NCI-H128 (cell line): ENCODE measurements at regions not wholly inside any gene's neighbourhood (a gene's known extent, or its start where the extent isn't known, plus 50 kb on each side); places are given as distances from the start of the nearest gene placed in this dataset.
"Not testable (repeated sequence)": the region's sequence is repeated elsewhere in the genome, so short reads cannot be mapped to it uniquely, and the experiment has no call there.

Source experiments
- DNase-seq: peaks from one replicate; lab custom pipeline; 2025; ENCODE audit not compliant: unreplicated experiment; lab: John Stamatoyannopoulos, UW

GRCh38 chr10:84921701-84922100 lies 593.3 kb downstream of the CCSER2 start:
- no peak for DNase-seq

GRCh38 chr10:84924131-84924530 lies 595.7 kb downstream of the CCSER2 start:
- no peak for DNase-seq

GRCh38 chr10:84925495-84925894 lies 597.1 kb downstream of the CCSER2 start:
- DNase-seq = no peak

- DNase-seq = no peak
Measured at GRCh38 chr10:84933402-84933801, 605.0 kb downstream of the CCSER2 start.

- DNase-seq = no peak
Measured at GRCh38 chr10:84935772-84936171, 607.4 kb downstream of the CCSER2 start.

GRCh38 chr10:84938117-84938905 lies 609.9 kb downstream of the CCSER2 start:
- no peak for DNase-seq

GRCh38 chr10:84943541-84943940 lies 615.2 kb downstream of the CCSER2 start:
- no peak for DNase-seq

GRCh38 chr10:84944187-84944586 lies 615.8 kb downstream of the CCSER2 start:
- DNase-seq = no peak

GRCh38 chr10:84945791-84946190 lies 617.4 kb downstream of the CCSER2 start:
- DNase-seq = no peak

- peak; percentile 80 for DNase-seq
Measured at GRCh38 chr10:84946904-84947303, 618.5 kb downstream of the CCSER2 start.

GRCh38 chr10:84948644-84949043 lies 620.3 kb downstream of the CCSER2 start:
- no peak for DNase-seq

GRCh38 chr10:84951616-84952015 lies 623.2 kb downstream of the CCSER2 start:
- DNase-seq = no peak

- DNase-seq = no peak
Measured at GRCh38 chr10:84957427-84957826, 629.0 kb downstream of the CCSER2 start.

- no peak for DNase-seq
Measured at GRCh38 chr10:84965468-84965867, 637.1 kb downstream of the CCSER2 start.

GRCh38 chr10:84966708-84967441 lies 638.5 kb downstream of the CCSER2 start:
- no peak for DNase-seq

GRCh38 chr10:84969297-84969696 lies 640.9 kb downstream of the CCSER2 start:
- not testable (repeated sequence) for DNase-seq

GRCh38 chr10:84987039-84987438 lies 658.6 kb downstream of the CCSER2 start:
- no peak for DNase-seq

- no peak for DNase-seq
Measured at GRCh38 chr10:84988011-84988410, 659.6 kb downstream of the CCSER2 start.

GRCh38 chr10:84990713-84991112 lies 662.3 kb downstream of the CCSER2 start:
- no peak for DNase-seq

- DNase-seq = no peak
Measured at GRCh38 chr10:84991301-84991700, 662.9 kb downstream of the CCSER2 start.

GRCh38 chr10:84993251-84994035 lies 665.1 kb downstream of the CCSER2 start:
- no peak for DNase-seq

- no peak for DNase-seq
Measured at GRCh38 chr10:84994722-84995121, 666.3 kb downstream of the CCSER2 start.
